OCI-LY7 (cell line): ENCODE measurements at regions not wholly inside any gene's neighbourhood (a gene's known extent, or its start where the extent isn't known, plus 50 kb on each side); places are given as distances from the start of the nearest gene placed in this dataset.

Experiments
- BruUV-seq: library from RNA; stranded (reverse); fragments of 400-500 nt; replicated peaks from 2 replicates; lab custom pipeline; 2021; lab: Mats Ljungman, UMichigan
- CTCF ChIA-PET: fragments of 300-600 bp; sonication (Branson Sonifier 250); formaldehyde crosslinking; loops from one replicate; lab custom pipeline; 2022; ENCODE audit warnings: antibody characterized with exemption; ENCODE audit not compliant: unreplicated experiment; lab: Charles Lee
- POLR2A ChIA-PET: fragments of 300-600 bp; sonication (Branson Sonifier 250); formaldehyde crosslinking; loops from one replicate; lab custom pipeline; 2022; ENCODE audit warnings: antibody characterized with exemption; lab: Charles Lee
- DNase-seq: peaks from one replicate; pipeline ENCODE4 v3.0.0-alpha.2; 2015; ENCODE audit warnings: low spot score
- H2AFZ ChIP-seq: fragments of 200-600 bp; sonication (generic), shearing (Covaris generic); 2 replicates; pipeline ENCODE4 v1.6.1; 2014; ENCODE audit warnings: mild to moderate bottlenecking, antibody characterized with exemption, low read length, moderate library complexity
- H3K27ac ChIP-seq: fragments of 200-600 bp; sonication (generic); 2 replicates; pipeline ENCODE4 v1.5.1; 2014; ENCODE audit warnings: mixed run types, low read depth, mild to moderate bottlenecking, moderate library complexity, low read length, inconsistent platforms; ENCODE audit not compliant: poor library complexity, severe bottlenecking
- H3K36me3 ChIP-seq: fragments of 200-600 bp; sonication (generic); 2 replicates; pipeline ENCODE4 v1.6.1; 2014; ENCODE audit warnings: mild to moderate bottlenecking, antibody characterized with exemption, low read length, moderate library complexity, mixed read lengths; ENCODE audit not compliant: insufficient read depth
- H3K4me1 ChIP-seq: fragments of 200-600 bp; sonication (generic); 2 replicates; pipeline ENCODE4 v1.5.1; 2014; ENCODE audit warnings: mild to moderate bottlenecking, low read length; ENCODE audit not compliant: insufficient read depth, poor library complexity, severe bottlenecking
- H3K4me2 ChIP-seq: fragments of 200-600 bp; sonication (generic); 2 replicates; pipeline ENCODE4 v1.6.1; 2014; ENCODE audit warnings: mild to moderate bottlenecking, low read length
- H3K4me3 ChIP-seq: fragments of 200-600 bp; sonication (generic); 2 replicates; pipeline ENCODE4 v1.5.1; 2014; ENCODE audit warnings: mild to moderate bottlenecking, low read depth, low read length; ENCODE audit not compliant: poor library complexity, severe bottlenecking
- H3K79me2 ChIP-seq: fragments of 200-600 bp; sonication (generic); 2 replicates; pipeline ENCODE4 v1.6.1; 2016; ENCODE audit warnings: low read depth, mild to moderate bottlenecking, low read length, moderate library complexity, mixed read lengths; ENCODE audit not compliant: insufficient read depth
- H3K9me2 ChIP-seq: fragments of 200-600 bp; sonication (generic); 2 replicates; pipeline ENCODE4 v1.6.1; 2016; ENCODE audit warnings: mild to moderate bottlenecking, low read length, mixed read lengths; ENCODE audit not compliant: insufficient read depth
- H3K9me3 ChIP-seq: fragments of 200-600 bp; sonication (generic); 2 replicates; pipeline ENCODE4 v1.6.1; 2014; ENCODE audit warnings: mild to moderate bottlenecking, mixed run types, low read length, mixed read lengths
- H4K20me1 ChIP-seq: fragments of 200-600 bp; sonication (generic); 2 replicates; pipeline ENCODE4 v1.6.1; 2014; ENCODE audit warnings: mild to moderate bottlenecking, antibody characterized with exemption, low read length, moderate library complexity, mixed read lengths; ENCODE audit not compliant: insufficient read depth
- CTCF ChIP-seq: fragments of 200-600 bp; sonication (generic); conservative IDR thresholded peaks from 2 replicates; pipeline ENCODE4 v1.5.1; 2014; ENCODE audit warnings: mild to moderate bottlenecking, antibody characterized with exemption, low read length, moderate library complexity, mixed read lengths
- EZH2phosphoT487 ChIP-seq: fragments of 200-600 bp; sonication (generic); IDR thresholded peaks from 2 replicates; pipeline ENCODE4 v1.6.1; 2018; ENCODE audit warnings: low read depth, borderline replicate concordance, mild to moderate bottlenecking, mixed run types, antibody characterized with exemption, low read length, moderate library complexity, mixed read lengths
- intact Hi-C: fragments of 100-400 bp; cut with micrococcal nuclease; formaldehyde crosslinking; loops from one replicate; pipeline ENCODE4 v1.10.0; 2022; ENCODE audit not compliant: unreplicated experiment

GRCh38 chr2:180150606-180151005 lies 143.5 kb upstream of the CWC22 start:
- H3K36me3 ChIP-seq, result no peaks in the 10 kb centered on the region
- no peaks in the 10 kb centered on the region for H3K9me2 ChIP-seq
- H3K4me1 ChIP-seq, result no peaks in the 10 kb centered on the region
- no peaks in the 10 kb centered on the region for H4K20me1 ChIP-seq
- H3K27ac ChIP-seq, result no peak overlapping the region
- BruUV-seq, result no TSS peak
- no peak for DNase-seq
- ChIA-PET CTCF (no interaction called here), POLR2A (no interaction called here)
- intact Hi-C loops, result no loop called here
- no peaks in the 10 kb centered on the region for H3K9me3 ChIP-seq
- H2AFZ ChIP-seq, result no peak overlapping the region
- no peak overlapping the region for H3K4me3 ChIP-seq
- TF ChIP-seq CTCF, result no peak
- no peak for TF ChIP-seq EZH2phosphoT487
- H3K79me2 ChIP-seq, result no peaks in the 10 kb centered on the region
- H3K4me2 ChIP-seq, result no peak overlapping the region

GRCh38 chr2:180146541-180146940 lies 139.4 kb upstream of the CWC22 start:
- no peak overlapping the region for H3K27ac ChIP-seq
- POLR2A ChIA-PET, result interaction anchor here (0.5 to 0.6 kb wide), 2 partner anchors 362 to 1029 kb away, joined by 3 to 4 read pairs; no protein-coding TSS in a partner anchor
- no TSS peak for BruUV-seq
- no peaks in the 10 kb centered on the region for H3K79me2 ChIP-seq
- H4K20me1 ChIP-seq, result no peaks in the 10 kb centered on the region
- no peak overlapping the region for H3K4me2 ChIP-seq
- no peaks in the 10 kb centered on the region for H3K36me3 ChIP-seq
- intact Hi-C loops, result no loop called here
- TF ChIP-seq EZH2phosphoT487, result no peak
- no peak for TF ChIP-seq CTCF
- H3K4me1 ChIP-seq, result no peaks in the 10 kb centered on the region
- CTCF ChIA-PET, result no interaction called here
- H3K9me2 ChIP-seq, result no peaks in the 10 kb centered on the region
- H3K4me3 ChIP-seq, result no peak overlapping the region
- H2AFZ ChIP-seq, result no peak overlapping the region
- no peak for DNase-seq
- no peaks in the 10 kb centered on the region for H3K9me3 ChIP-seq

- Histone ChIP-seq H3K9me2 (no peaks in the 10 kb centered on the region), H3K4me2 (no peak overlapping the region), H3K9me3 (no peaks in the 10 kb centered on the region), H3K36me3 (no peaks in the 10 kb centered on the region), H3K27ac (no peak overlapping the region), H3K79me2 (no peaks in the 10 kb centered on the region), H4K20me1 (no peaks in the 10 kb centered on the region), H3K4me3 (no peak overlapping the region), H2AFZ (no peak overlapping the region), H3K4me1 (no peaks in the 10 kb centered on the region)
- no TSS peak for BruUV-seq
- POLR2A ChIA-PET, result interaction anchor here (0.5 to 1.0 kb wide), 2 partner anchors 28 to 362 kb away, joined by 4 read pairs; no protein-coding TSS in a partner anchor
- intact Hi-C loops, result no loop called here
- CTCF ChIA-PET, result no interaction called here
- TF ChIP-seq EZH2phosphoT487 (no peak), CTCF (no peak)
- DNase-seq, result no peak
Measured at GRCh38 chr2:180146114-180146513, 139.0 kb upstream of the CWC22 start.
